ENCODE measurements at regions not wholly inside any gene's neighbourhood (a gene's known extent, or its start where the extent isn't known, plus 50 kb on each side); places are given as distances from the start of the nearest gene placed in this dataset.

- no peak for TF ChIP-seq CTCF (IDR thresholded peaks at IDR 0.05)
- TF ChIP-seq POLR2A (IDR thresholded peaks at IDR 0.05), result no peak
Observed at GRCh38 chr7:41059796-41060195, 643.1 kb downstream of the INHBA start.
